ENCODE measurements at regions not wholly inside any gene's neighbourhood (a gene's known extent, or its start where the extent isn't known, plus 50 kb on each side); places are given as distances from the start of the nearest gene placed in this dataset.
A peak's percentile ranks its signal among the peaks of the same experiment; 100 is the strongest.
"Not testable (repeated sequence)": the region's sequence is repeated elsewhere in the genome, so short reads cannot be mapped to it uniquely, and the experiment has no call there.

- TF ChIP-seq CTCF (IDR thresholded peaks at IDR 0.05; ENCODE audit: unreplicated experiment) = peak; percentile 71
- Mint-ChIP-seq H3K36me3 (ENCODE audit: low read depth, unreplicated experiment) (no peaks in the 10 kb centered on the region), H3K27me3 (ENCODE audit: unreplicated experiment) (peaks cover 6% of the 10 kb centered on the region), H3K9me3 (ENCODE audit: unreplicated experiment) (no peaks in the 10 kb centered on the region), H3K4me1 (ENCODE audit: unreplicated experiment) (peaks cover 59% of the 10 kb centered on the region), H3K4me3 (ENCODE audit: unreplicated experiment) (no peak overlapping the region), H3K27ac (ENCODE audit: unreplicated experiment) (no peak overlapping the region)
- peak; percentile 62 for DNase-seq (ENCODE audit: low spot score)
Measured at GRCh38 chr20:53869466-53870258, 200.7 kb downstream of the BCAS1 start.

GRCh38 chr20:53867741-53868351 lies 202.5 kb downstream of the BCAS1 start:
- H3K36me3 Mint-ChIP-seq (ENCODE audit: low read depth, unreplicated experiment) = no peaks in the 10 kb centered on the region
- H3K9me3 Mint-ChIP-seq (ENCODE audit: unreplicated experiment) = no peaks in the 10 kb centered on the region
- peak overlapping the region; percentile 89 for H3K27ac Mint-ChIP-seq (ENCODE audit: unreplicated experiment)
- no peak overlapping the region for H3K4me3 Mint-ChIP-seq (ENCODE audit: unreplicated experiment)
- peaks cover 5% of the 10 kb centered on the region for H3K27me3 Mint-ChIP-seq (ENCODE audit: unreplicated experiment)
- TF ChIP-seq CTCF (IDR thresholded peaks at IDR 0.05; ENCODE audit: unreplicated experiment) = no peak
- no peak for DNase-seq (ENCODE audit: low spot score)
- peaks cover 55% of the 10 kb centered on the region for H3K4me1 Mint-ChIP-seq (ENCODE audit: unreplicated experiment)

GRCh38 chr20:53866794-53867740 lies 203.3 kb downstream of the BCAS1 start:
- Mint-ChIP-seq H3K36me3 (ENCODE audit: low read depth, unreplicated experiment) (no peaks in the 10 kb centered on the region), H3K9me3 (ENCODE audit: unreplicated experiment) (no peaks in the 10 kb centered on the region), H3K27me3 (ENCODE audit: unreplicated experiment) (peaks cover 2% of the 10 kb centered on the region), H3K27ac (ENCODE audit: unreplicated experiment) (peak overlapping the region; percentile 89), H3K4me1 (ENCODE audit: unreplicated experiment) (peaks cover 47% of the 10 kb centered on the region), H3K4me3 (ENCODE audit: unreplicated experiment) (no peak overlapping the region)
- no peak for TF ChIP-seq CTCF (IDR thresholded peaks at IDR 0.05; ENCODE audit: unreplicated experiment)
- no peak for DNase-seq (ENCODE audit: low spot score)

- Mint-ChIP-seq H3K4me1 (ENCODE audit: unreplicated experiment) (peaks cover 41% of the 10 kb centered on the region), H3K36me3 (ENCODE audit: low read depth, unreplicated experiment) (no peaks in the 10 kb centered on the region), H3K4me3 (ENCODE audit: unreplicated experiment) (peak overlapping the region; percentile 12), H3K27me3 (ENCODE audit: unreplicated experiment) (no peaks in the 10 kb centered on the region), H3K9me3 (ENCODE audit: unreplicated experiment) (no peaks in the 10 kb centered on the region), H3K27ac (ENCODE audit: unreplicated experiment) (peak overlapping the region; percentile 94)
- TF ChIP-seq CTCF (IDR thresholded peaks at IDR 0.05; ENCODE audit: unreplicated experiment) = no peak
- peak; percentile 14 for DNase-seq (ENCODE audit: low spot score)
Measured at GRCh38 chr20:53865901-53866793, 204.2 kb downstream of the BCAS1 start.

GRCh38 chr20:53864765-53865683 lies 205.4 kb downstream of the BCAS1 start:
- Mint-ChIP-seq H3K4me1 (ENCODE audit: unreplicated experiment) (peaks cover 37% of the 10 kb centered on the region), H3K27ac (ENCODE audit: unreplicated experiment) (peak overlapping the region; percentile 94)
- not testable (repeated sequence) for H3K36me3 Mint-ChIP-seq (ENCODE audit: low read depth, unreplicated experiment); H3K27me3 Mint-ChIP-seq (ENCODE audit: unreplicated experiment); DNase-seq (ENCODE audit: low spot score); H3K9me3 Mint-ChIP-seq (ENCODE audit: unreplicated experiment); H3K4me3 Mint-ChIP-seq (ENCODE audit: unreplicated experiment)

GRCh38 chr20:53863923-53864641 lies 206.3 kb downstream of the BCAS1 start:
- not testable (repeated sequence) for H3K36me3 Mint-ChIP-seq (ENCODE audit: low read depth, unreplicated experiment); H3K4me3 Mint-ChIP-seq (ENCODE audit: unreplicated experiment); DNase-seq (ENCODE audit: low spot score); H3K9me3 Mint-ChIP-seq (ENCODE audit: unreplicated experiment); H3K27ac Mint-ChIP-seq (ENCODE audit: unreplicated experiment); H3K27me3 Mint-ChIP-seq (ENCODE audit: unreplicated experiment)
- H3K4me1 Mint-ChIP-seq (ENCODE audit: unreplicated experiment) = peaks cover 34% of the 10 kb centered on the region
